Liver (tissue), 3 donors: ENCODE measurements at regions not wholly inside any gene's neighbourhood (a gene's known extent, or its start where the extent isn't known, plus 50 kb on each side); places are given as distances from the start of the nearest gene placed in this dataset.

Experiments used
- ATF3 ChIP-seq: IDR thresholded peaks from 2 replicates; pipeline ENCODE4 v1.6.1; 2016; ENCODE audit warnings: antibody characterized with exemption
- CTCF ChIP-seq: fragments of 150-350 bp; IDR thresholded peaks from 2 replicates; pipeline ENCODE4 v1.5.1; 2017; ENCODE audit warnings: improper control_type of control experiment, low read depth, low read length; ENCODE audit not compliant: missing input control
- GABPA ChIP-seq, 2 donors: IDR thresholded peaks in 1 of 2; conservative IDR thresholded peaks in 1 of 2; 2 replicates each; pipeline ENCODE4 v1.6.1; 2016; ENCODE audit warnings: antibody characterized with exemption in 2 of 2, mild to moderate bottlenecking in 1 of 2, moderate library complexity in 1 of 2
- HNF4A ChIP-seq, 2 donors: conservative IDR thresholded peaks; 2 replicates each; pipeline ENCODE4 v1.6.1; 2016; ENCODE audit warnings: antibody characterized with exemption in 2 of 2, mild to moderate bottlenecking in 2 of 2
- JUND ChIP-seq, 2 donors: IDR thresholded peaks; 2 replicates each; pipeline ENCODE4 v1.6.1; 2016; ENCODE audit warnings: antibody characterized with exemption in 2 of 2
- MAX ChIP-seq: IDR thresholded peaks from 2 replicates; pipeline ENCODE4 v1.6.1; 2016; ENCODE audit warnings: antibody characterized with exemption
- RAD21 ChIP-seq, 2 donors: IDR thresholded peaks; 2 replicates each; pipeline ENCODE4 v1.6.1; 2016; ENCODE audit warnings: antibody characterized with exemption in 2 of 2, mild to moderate bottlenecking in 2 of 2
- REST ChIP-seq: IDR thresholded peaks from 2 replicates; pipeline ENCODE4 v1.6.1; 2016; ENCODE audit warnings: antibody characterized with exemption, mild to moderate bottlenecking
- SP1 ChIP-seq: IDR thresholded peaks from 2 replicates; pipeline ENCODE4 v1.6.1; 2018; ENCODE audit warnings: antibody characterized with exemption, mild to moderate bottlenecking
- TAF1 ChIP-seq: conservative IDR thresholded peaks from 2 replicates; pipeline ENCODE4 v1.6.1; 2016; ENCODE audit warnings: antibody characterized with exemption, mild to moderate bottlenecking
- YY1 ChIP-seq: IDR thresholded peaks from 2 replicates; pipeline ENCODE4 v1.6.1; 2016; ENCODE audit warnings: antibody characterized with exemption, mild to moderate bottlenecking
- ZBTB33 ChIP-seq: IDR thresholded peaks from 2 replicates; pipeline ENCODE4 v1.6.1; 2016; ENCODE audit warnings: antibody characterized with exemption
- donor health status: healthy.
- donor health status: healthy.

GRCh38 chr4:104749062-104749461 is 254.4 kb upstream of the CXXC4 start:
- TF ChIP-seq CTCF, result no peak
- no peak for TF ChIP-seq HNF4A (conservative IDR thresholded peaks at IDR 0.05)
- no peak for TF ChIP-seq ATF3
- no peak for TF ChIP-seq TAF1
- TF ChIP-seq RAD21 (IDR thresholded peaks at IDR 0.05), result no peak
- no peak for TF ChIP-seq ZBTB33
- TF ChIP-seq JUND (IDR thresholded peaks at IDR 0.05), result no peak
- no peak for TF ChIP-seq GABPA (IDR thresholded peaks at IDR 0.05 in 1 of 2, conservative IDR thresholded peaks at IDR 0.05 in 1 of 2)
- no peak for TF ChIP-seq REST
- TF ChIP-seq YY1, result no peak
- no peak for TF ChIP-seq MAX
- TF ChIP-seq SP1, result no peak
